GM23338 (cell line): ENCODE measurements at regions not wholly inside any gene's neighbourhood (a gene's known extent, or its start where the extent isn't known, plus 50 kb on each side); places are given as distances from the start of the nearest gene placed in this dataset.

Experiments
- ATAC-seq: fragments of 200-7000 bp; cut with Tn5 transposase; 3 replicates; pipeline ENCODE4 v1.9.1; 2020
- DNase-seq: peaks from one replicate; pipeline ENCODE4 v3.0.0-alpha.2; 2015; ENCODE audit warnings: low spot score
- H2AFZ ChIP-seq: fragments of 200-600 bp; sonication (generic); 2 replicates; pipeline ENCODE4 v1.8.0; 2016; ENCODE audit warnings: antibody characterized with exemption, mild to moderate bottlenecking, moderate library complexity
- H3F3A ChIP-seq: fragments of 200-600 bp; sonication (generic); replicated peaks from 2 replicates; pipeline ENCODE4 v1.8.0; 2017; ENCODE audit warnings: antibody characterized with exemption, mixed run types, low read depth
- H3K27ac ChIP-seq: fragments of 200-600 bp; sonication (generic); 2 replicates; pipeline ENCODE4 v1.6.1; 2016; ENCODE audit warnings: low read depth
- H3K27me3 ChIP-seq: fragments of 200-600 bp; sonication (generic); 2 replicates; pipeline ENCODE4 v1.8.0; 2016; ENCODE audit warnings: mild to moderate bottlenecking, mixed run types, moderate library complexity; ENCODE audit not compliant: insufficient read depth
- H3K36me3 ChIP-seq: fragments of 200-600 bp; sonication (generic); 2 replicates; pipeline ENCODE4 v1.8.0; 2016; ENCODE audit warnings: mild to moderate bottlenecking; ENCODE audit not compliant: insufficient read depth
- H3K4me1 ChIP-seq: fragments of 200-600 bp; sonication (generic); 2 replicates; pipeline ENCODE4 v1.8.0; 2016; ENCODE audit warnings: mild to moderate bottlenecking, moderate library complexity; ENCODE audit not compliant: insufficient read depth
- H3K4me2 ChIP-seq: fragments of 200-600 bp; sonication (generic); 2 replicates; pipeline ENCODE4 v1.7.1; 2017; ENCODE audit warnings: mixed run types
- H3K4me3 ChIP-seq: fragments of 200-600 bp; sonication (generic); 2 replicates; pipeline ENCODE4 v1.6.1; 2016; ENCODE audit warnings: mixed run types
- H3K79me2 ChIP-seq: fragments of 200-600 bp; sonication (generic); replicated peaks from 2 replicates; pipeline ENCODE4 v1.8.0; 2017; ENCODE audit warnings: mild to moderate bottlenecking; ENCODE audit not compliant: insufficient read depth
- H3K9me2 ChIP-seq: fragments of 200-600 bp; sonication (generic); 2 replicates; pipeline ENCODE4 v1.8.0; 2017; ENCODE audit not compliant: insufficient read depth
- H4K20me1 ChIP-seq: fragments of 200-600 bp; sonication (generic); replicated peaks from 2 replicates; pipeline ENCODE4 v1.8.0; 2017; ENCODE audit warnings: mild to moderate bottlenecking; ENCODE audit not compliant: insufficient read depth
- H3K27ac Mint-ChIP-seq: 2 replicates; pipeline ENCODE4 v1.8.0; 2020; ENCODE audit warnings: inconsistent platforms, mild to moderate bottlenecking, moderate library complexity, mixed read lengths
- H3K27me3 Mint-ChIP-seq: 3 replicates; pipeline ENCODE4 v1.8.0; 2022; ENCODE audit warnings: low read depth, mild to moderate bottlenecking, moderate library complexity, mixed read lengths, inconsistent platforms; ENCODE audit not compliant: insufficient read depth, poor library complexity
- H3K36me3 Mint-ChIP-seq: 3 replicates; pipeline ENCODE4 v1.8.0; 2021; ENCODE audit warnings: low read depth, mild to moderate bottlenecking, inconsistent platforms, moderate library complexity, mixed read lengths
- H3K4me1 Mint-ChIP-seq: 3 replicates; pipeline ENCODE4 v1.8.0; 2020; ENCODE audit warnings: mild to moderate bottlenecking, inconsistent platforms, mixed read lengths
- H3K4me3 Mint-ChIP-seq: 3 replicates; pipeline ENCODE4 v1.8.0; 2021; ENCODE audit warnings: moderate library complexity, mild to moderate bottlenecking, inconsistent platforms, mixed read lengths
- H3K9me3 Mint-ChIP-seq: 3 replicates; pipeline ENCODE4 v1.8.0; 2020; ENCODE audit warnings: moderate library complexity, mild to moderate bottlenecking, inconsistent platforms, mixed read lengths
- CREB1 ChIP-seq: fragments of 250-450 bp; sonication (Bioruptor Pico); IDR thresholded peaks from 2 replicates; pipeline ENCODE4 v1.5.0; 2020; ENCODE audit warnings: low read depth, mild to moderate bottlenecking, moderate library complexity
- CTCF ChIP-seq, 2 experiments: fragments of 200-600 bp in 1 of 2; sonication (generic) in 1 of 2; conservative IDR thresholded peaks; 2 replicates each; pipeline versions ENCODE4 v1.5.1 to v1.6.1; 2016 to 2017; ENCODE audit warnings: antibody characterized with exemption in 2 of 2, low read depth in 2 of 2, mild to moderate bottlenecking in 2 of 2, moderate library complexity in 1 of 2
- ETS1 ChIP-seq: IDR thresholded peaks from 2 replicates; pipeline ENCODE4 v1.6.1; 2016; ENCODE audit warnings: antibody characterized with exemption
- EZH2phosphoT487 ChIP-seq: fragments of 200-600 bp; sonication (generic); IDR thresholded peaks from one replicate; pipeline ENCODE4 v1.8.1; 2018; ENCODE audit warnings: antibody characterized with exemption; ENCODE audit not compliant: unreplicated experiment
- JUNB ChIP-seq: IDR thresholded peaks from one replicate; pipeline ENCODE4 v1.6.1; 2016; ENCODE audit warnings: antibody characterized with exemption; ENCODE audit not compliant: unreplicated experiment
- NANOG ChIP-seq: IDR thresholded peaks from 2 replicates; pipeline ENCODE4 v1.6.1; 2016; ENCODE audit warnings: antibody characterized with exemption, borderline replicate concordance
- REST ChIP-seq: IDR thresholded peaks from one replicate; pipeline ENCODE4 v1.6.1; 2018; ENCODE audit warnings: antibody characterized with exemption; ENCODE audit not compliant: unreplicated experiment
- STAT1 ChIP-seq: IDR thresholded peaks from one replicate; pipeline ENCODE4 v1.6.1; 2016; ENCODE audit warnings: antibody characterized with exemption; ENCODE audit not compliant: unreplicated experiment
- ZNF114 ChIP-seq: fragments of 250-450 bp; sonication (Bioruptor Pico); IDR thresholded peaks from 2 replicates; pipeline ENCODE4 v1.5.0; 2020; ENCODE audit warnings: mild to moderate bottlenecking, moderate library complexity
- ZNF331 ChIP-seq: fragments of 250-450 bp; sonication (Bioruptor Pico); IDR thresholded peaks from 2 replicates; pipeline ENCODE4 v1.5.0; 2020; ENCODE audit warnings: low read depth, mild to moderate bottlenecking, moderate library complexity

GRCh38 chr18:44521668-44522022 lies 159.0 kb upstream of the SETBP1 start:
- Histone ChIP-seq H3F3A (no peaks in the 10 kb centered on the region), H3K4me2 (no peak overlapping the region), H3K4me3 (no peak overlapping the region), H3K79me2 (no peaks in the 10 kb centered on the region), H3K4me1 (no peaks in the 10 kb centered on the region), H3K36me3 (no peaks in the 10 kb centered on the region), H2AFZ (no peak overlapping the region), H4K20me1 (no peaks in the 10 kb centered on the region), H3K27ac (no peak overlapping the region), H3K27me3 (no peaks in the 10 kb centered on the region), H3K9me2 (peaks cover 8% of the 10 kb centered on the region; the same call in 1 of the 2 replicates)
- DNase-seq = no peak
- no peaks in the 10 kb centered on the region for H3K36me3 Mint-ChIP-seq
- H3K9me3 Mint-ChIP-seq = no peaks in the 10 kb centered on the region
- peaks cover 4% of the 10 kb centered on the region; the same call in 1 of the 3 replicates for H3K4me1 Mint-ChIP-seq
- no peaks in the 10 kb centered on the region for H3K27me3 Mint-ChIP-seq
- H3K27ac Mint-ChIP-seq = no peak overlapping the region
- no peak for ATAC-seq
- TF ChIP-seq ZNF114 (CRISPR knock-in tag) = no peak
- H3K4me3 Mint-ChIP-seq = no peak overlapping the region

GRCh38 chr18:44526705-44527415 lies 153.8 kb upstream of the SETBP1 start:
- Histone ChIP-seq H3K27ac (no peak overlapping the region), H3K79me2 (no peaks in the 10 kb centered on the region), H3K4me3 (no peak overlapping the region), H3K36me3 (no peaks in the 10 kb centered on the region), H4K20me1 (no peaks in the 10 kb centered on the region), H3K9me2 (peaks cover 14% of the 10 kb centered on the region; the same call in 1 of the 2 replicates), H3K4me2 (no peak overlapping the region), H3F3A (no peaks in the 10 kb centered on the region), H2AFZ (no peak overlapping the region), H3K27me3 (no peaks in the 10 kb centered on the region), H3K4me1 (no peaks in the 10 kb centered on the region)
- ATAC-seq (no peak), DNase-seq (no peak)
- H3K4me3 Mint-ChIP-seq = no peak overlapping the region
- H3K4me1 Mint-ChIP-seq = 0 out of 3 replicates have a peak, but pooled peaks cover 2% of the 10 kb centered on the region
- H3K36me3 Mint-ChIP-seq = no peaks in the 10 kb centered on the region
- TF ChIP-seq STAT1 (no peak), CTCF (conservative IDR thresholded peaks at IDR 0.05; ENCODE audit: low read depth in 2 of 2) (no peak), ZNF114 (CRISPR knock-in tag) (no peak), EZH2phosphoT487 (no peak), CREB1 (CRISPR knock-in tag) (no peak), ZNF331 (CRISPR knock-in tag) (no peak), ETS1 (no peak), NANOG (no peak), REST (no peak), JUNB (no peak)
- peaks cover 4% of the 10 kb centered on the region for H3K27me3 Mint-ChIP-seq
- no peak overlapping the region for H3K27ac Mint-ChIP-seq
- H3K9me3 Mint-ChIP-seq = no peaks in the 10 kb centered on the region
